H1 (cell line): ENCODE measurements at regions not wholly inside any gene's neighbourhood (a gene's known extent, or its start where the extent isn't known, plus 50 kb on each side); places are given as distances from the start of the nearest gene placed in this dataset.

Experiments used
- CTCF ChIA-PET: fragments of 300-600 bp; sonication (Branson Sonifier 250); formaldehyde crosslinking; loops from one replicate; lab custom pipeline; 2021; ENCODE audit not compliant: partially characterized antibody; lab: Charles Lee
- POLR2A ChIA-PET: fragments of 300-600 bp; sonication (Branson Sonifier 250); formaldehyde crosslinking; loops from one replicate; lab custom pipeline; 2021; ENCODE audit warnings: inconsistent platforms; ENCODE audit not compliant: partially characterized antibody; lab: Charles Lee
- DNase-seq, 2 experiments: peaks; one replicate each; pipeline versions ENCODE4 v3.0.0 to v3.0.0-alpha.2; 2010 to 2022; ENCODE audit warnings: low spot score in 2 of 2, low read depth in 1 of 2, mixed read lengths in 1 of 2
- FAIRE-seq: peaks from 2 replicates; lab custom pipeline; 2011; peaks lifted over from hg19 to GRCh38; lab: Jason Lieb, UNC
- H2AFZ ChIP-seq: 2 replicates; pipeline ENCODE4 v1.8.1; 2012; ENCODE audit warnings: low read length, inconsistent platforms
- H2AK5ac ChIP-seq: 2 replicates; pipeline ENCODE4 v1.6.1; 2013; ENCODE audit warnings: low read depth, low read length
- H2BK120ac ChIP-seq: replicated peaks from 2 replicates; pipeline ENCODE3; 2013; ENCODE audit warnings: low read depth, low read length, inconsistent platforms
- H2BK12ac ChIP-seq: 2 replicates; pipeline ENCODE4 v1.6.1; 2013; ENCODE audit warnings: low read depth, low read length
- H2BK15ac ChIP-seq: 2 replicates; pipeline ENCODE4 v1.6.1; 2013; ENCODE audit warnings: low read length
- H2BK20ac ChIP-seq: 2 replicates; pipeline ENCODE4 v1.6.1; 2013; ENCODE audit warnings: low read length
- H2BK5ac ChIP-seq: 2 replicates; pipeline ENCODE4 v1.6.1; 2013; ENCODE audit warnings: low read depth, low read length
- H3K14ac ChIP-seq: 2 replicates; pipeline ENCODE4 v1.6.1; 2013; ENCODE audit warnings: inconsistent platforms; ENCODE audit not compliant: insufficient read length
- H3K18ac ChIP-seq: 2 replicates; pipeline ENCODE4 v1.6.1; 2013; ENCODE audit warnings: low read length; ENCODE audit errors: extremely low read depth
- H3K23ac ChIP-seq: 2 replicates; pipeline ENCODE4 v1.6.1; 2013; ENCODE audit warnings: inconsistent platforms; ENCODE audit not compliant: insufficient read length
- H3K23me2 ChIP-seq: 2 replicates; pipeline ENCODE4 v1.6.1; 2013; ENCODE audit warnings: low read depth, low read length
- H3K27ac ChIP-seq: 2 replicates; pipeline ENCODE4 v1.6.1; 2011; ENCODE audit warnings: low read depth, low read length, inconsistent platforms
- H3K27me3 ChIP-seq, 4 experiments: replicated peaks in 1 of 4; 1 replicate in 1 of 4; 2 replicates in 3 of 4; pipeline versions ENCODE4 v1.6.1 to v1.8.1; 2011 to 2013; ENCODE audit warnings: low read length in 3 of 4, mild to moderate bottlenecking in 3 of 4, inconsistent platforms in 2 of 4, mixed read lengths in 2 of 4, moderate library complexity in 1 of 4; ENCODE audit not compliant: control insufficient read depth in 3 of 4, insufficient read depth in 3 of 4; ENCODE audit errors: extremely low read depth in 1 of 4
- H3K36me3 ChIP-seq, 4 experiments: 2 replicates each; pipeline versions ENCODE4 v1.6.1 to v1.8.1; 2011 to 2013; ENCODE audit warnings: mild to moderate bottlenecking in 4 of 4, low read length in 3 of 4, moderate library complexity in 2 of 4, control low read depth in 1 of 4, inconsistent platforms in 1 of 4; ENCODE audit not compliant: insufficient read depth in 4 of 4, control insufficient read depth in 2 of 4
- H3K4ac ChIP-seq: replicated peaks from 2 replicates; pipeline ENCODE3; 2013; ENCODE audit warnings: low read length, low read depth, mixed read lengths, inconsistent platforms; ENCODE audit not compliant: insufficient read length
- H3K4me1 ChIP-seq, 4 experiments: replicated peaks in 1 of 4; 1 replicate in 1 of 4; 2 replicates in 3 of 4; pipeline versions ENCODE4 v1.6.1 to v1.8.1; 2011 to 2013; ENCODE audit warnings: low read length in 3 of 4, inconsistent platforms in 2 of 4, mixed read lengths in 1 of 4; ENCODE audit not compliant: insufficient read depth in 4 of 4, control insufficient read depth in 3 of 4
- H3K4me2 ChIP-seq, 2 experiments: 2 replicates each; pipeline versions ENCODE4 v1.6.1 to v1.8.1; 2011 to 2013; ENCODE audit warnings: low read depth in 2 of 2, low read length in 2 of 2, control low read depth in 1 of 2, inconsistent platforms in 1 of 2, mild to moderate bottlenecking in 1 of 2; ENCODE audit not compliant: insufficient read depth in 1 of 2
- H3K4me3 ChIP-seq, 4 experiments: fragments of 200-600, 300-600 bp in 1 of 4; sonication (generic), shearing (Covaris generic), sonication (Bioruptor Twin) in 1 of 4; 2 replicates each; pipeline versions ENCODE4 v1.5.1 to v1.8.1; 2011 to 2016; ENCODE audit warnings: low read length in 4 of 4, low read depth in 3 of 4, control low read depth in 2 of 4, inconsistent platforms in 2 of 4, mild to moderate bottlenecking in 2 of 4, mixed read lengths in 1 of 4, moderate library complexity in 1 of 4; ENCODE audit not compliant: insufficient read depth in 2 of 4; ENCODE audit errors: extremely low read depth in 1 of 4
- H3K56ac ChIP-seq: replicated peaks from 2 replicates; pipeline ENCODE3; 2013; ENCODE audit warnings: low read depth, mild to moderate bottlenecking, mixed read lengths, low read length, inconsistent platforms; ENCODE audit not compliant: insufficient read length
- H3K79me1 ChIP-seq: 2 replicates; pipeline ENCODE4 v1.6.1; 2013; ENCODE audit warnings: low read depth, low read length, control low read depth
- H3K79me2 ChIP-seq, 2 experiments: 2 replicates each; pipeline versions ENCODE4 v1.6.1 to v1.8.1; 2012 to 2013; ENCODE audit warnings: low read length in 2 of 2, mild to moderate bottlenecking in 2 of 2, inconsistent platforms in 1 of 2; ENCODE audit not compliant: insufficient read depth in 2 of 2, control insufficient read depth in 1 of 2
- H3K9ac ChIP-seq, 4 experiments: replicated peaks in 1 of 4; 1 replicate in 1 of 4; 2 replicates in 3 of 4; pipeline versions ENCODE4 v1.6.1 to v1.8.1; 2011 to 2013; ENCODE audit warnings: low read depth in 3 of 4, low read length in 3 of 4, control low read depth in 2 of 4, mild to moderate bottlenecking in 2 of 4, moderate library complexity in 2 of 4, inconsistent platforms in 1 of 4; ENCODE audit errors: extremely low read depth in 1 of 4
- H3K9me3 ChIP-seq, 2 experiments: 2 replicates each; pipeline versions ENCODE4 v1.6.1 to v1.8.1; 2012 to 2013; ENCODE audit warnings: mild to moderate bottlenecking in 2 of 2, moderate library complexity in 2 of 2, control low read depth in 1 of 2, inconsistent platforms in 1 of 2, low read depth in 1 of 2, low read length in 1 of 2, mixed read lengths in 1 of 2; ENCODE audit not compliant: insufficient read depth in 2 of 2
- H4K20me1 ChIP-seq, 2 experiments: replicated peaks in 1 of 2; 2 replicates each; pipeline versions ENCODE3 to v1.8.1; 2011 to 2013; ENCODE audit warnings: inconsistent platforms in 2 of 2, low read length in 2 of 2, mild to moderate bottlenecking in 1 of 2; ENCODE audit not compliant: insufficient read depth in 2 of 2, control insufficient read depth in 1 of 2
- H4K5ac ChIP-seq: 2 replicates; pipeline ENCODE4 v1.6.1; 2013; ENCODE audit warnings: low read length, low read depth, mixed read lengths, inconsistent platforms; ENCODE audit not compliant: insufficient read length
- H4K8ac ChIP-seq: 2 replicates; pipeline ENCODE4 v1.8.0; 2013; ENCODE audit warnings: mild to moderate bottlenecking, moderate library complexity, low read length, inconsistent platforms; ENCODE audit not compliant: insufficient read depth; ENCODE audit errors: extremely low read depth
- H4K91ac ChIP-seq: replicated peaks from 2 replicates; pipeline ENCODE3; 2013; ENCODE audit warnings: low read length, mixed read lengths, inconsistent platforms; ENCODE audit not compliant: insufficient read length
- CHD1 ChIP-seq: IDR thresholded peaks from 2 replicates; pipeline ENCODE4 v1.6.1; 2012; ENCODE audit warnings: low read depth, low read length, improper control_type of control experiment
- CTBP2 ChIP-seq: IDR thresholded peaks from 2 replicates; pipeline ENCODE4 v1.7.0; 2011; ENCODE audit warnings: borderline replicate concordance, mild to moderate bottlenecking, moderate library complexity, mixed read lengths, low read length; ENCODE audit not compliant: insufficient read depth, insufficient read length
- POLR2A ChIP-seq, 2 experiments: IDR thresholded peaks; 1 replicate in 1 of 2; 2 replicates in 1 of 2; pipeline ENCODE4 v1.6.1; 2011; ENCODE audit warnings: low read depth in 2 of 2, low read length in 2 of 2, mild to moderate bottlenecking in 2 of 2; ENCODE audit errors: control extremely low read depth in 1 of 2
- POLR2AphosphoS5 ChIP-seq: IDR thresholded peaks from 2 replicates; pipeline ENCODE4 v1.6.1; 2011; ENCODE audit warnings: low read depth, low read length
- RNF2 ChIP-seq: fragments of 200-900, 300-1000 bp; sonication (generic); IDR thresholded peaks from 2 replicates; pipeline ENCODE4 v1.7.1; 2016; ENCODE audit warnings: borderline replicate concordance, low read depth, mild to moderate bottlenecking, antibody characterized with exemption, low read length; ENCODE audit not compliant: poor library complexity, severe bottlenecking; ENCODE audit errors: missing control alignments
- SIN3A ChIP-seq, 2 experiments: IDR thresholded peaks in 1 of 2; conservative IDR thresholded peaks in 1 of 2; 2 replicates each; pipeline ENCODE4 v1.6.1; 2011 to 2012; ENCODE audit warnings: low read length in 2 of 2, improper control_type of control experiment in 1 of 2, low read depth in 1 of 2, mild to moderate bottlenecking in 1 of 2
- WGBS, 2 experiments: shearing (Covaris generic) in 1 of 2; methylation state at CpG; one replicate each; pipeline versions ENCODE4 v1.1.6 to v1.1.7; 2013 to 2015; ENCODE audit warnings: low lambda C conversion rate in 2 of 2, mixed read lengths in 2 of 2, inconsistent platforms in 1 of 2, low coverage in 1 of 2, missing lambda C conversion rate in 1 of 2; ENCODE audit not compliant: insufficient replicate concordance in 2 of 2, insufficient coverage in 1 of 2, insufficient read length in 1 of 2; ENCODE audit errors: extremely low coverage in 1 of 2, missing lambda C conversion rate in 1 of 2; 5-methylcytosine and 5-hydroxymethylcytosine counted together

DNA sequence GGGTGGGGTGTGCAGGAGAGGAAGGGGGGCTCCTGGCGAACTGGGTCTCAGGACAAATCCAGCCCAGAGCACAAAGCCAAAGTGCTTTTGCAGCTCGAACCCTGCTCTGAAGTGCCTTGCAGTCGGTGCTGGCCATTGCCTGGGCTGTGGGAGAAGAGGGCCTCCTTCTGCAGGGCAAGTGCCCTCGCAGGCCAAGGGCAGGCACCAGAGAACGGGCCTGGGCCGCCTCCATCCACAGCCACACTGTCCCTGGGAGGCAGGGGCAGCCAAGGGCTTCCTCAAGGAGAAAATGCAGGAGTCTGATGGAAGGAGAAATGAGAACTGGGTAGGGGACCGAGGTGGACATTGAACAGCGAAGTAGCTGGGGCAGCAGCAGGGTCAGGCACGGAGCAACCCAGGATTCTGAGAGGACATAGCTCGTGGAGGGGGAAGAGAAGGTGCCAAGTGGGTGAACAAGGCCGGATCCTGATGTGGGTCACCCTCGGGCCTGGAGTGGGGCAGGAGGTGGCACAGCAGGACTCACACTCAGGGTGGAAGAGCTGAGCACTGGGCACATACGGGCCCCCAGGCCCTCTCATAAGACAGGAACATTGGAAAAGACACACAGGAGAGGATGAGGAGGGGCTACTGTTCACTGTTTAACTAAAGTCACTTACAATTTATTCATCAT, 312.8 kb upstream of the SALL3 start:
- CTCF ChIA-PET, result no interaction called here

More for the DNA sequence above, 312.8 kb upstream of the SALL3 start:
- no peak overlapping the region; the same call in 1 of the 2 replicates for H4K8ac ChIP-seq
- H3K79me1 ChIP-seq, result peaks cover 2% of the 10 kb centered on the region; the same call in 1 of the 2 replicates
- H3K9ac ChIP-seq, result no peak overlapping the region
- H2AFZ ChIP-seq, result no peak overlapping the region
- H3K9me3 ChIP-seq, result no peaks in the 10 kb centered on the region
- no peak overlapping the region for H3K4me3 ChIP-seq
- no peaks in the 10 kb centered on the region for H3K36me3 ChIP-seq
- H2BK15ac ChIP-seq, result no peak overlapping the region
- H3K27me3 ChIP-seq, result no peaks in the 10 kb centered on the region; a peak in 1 of 7 replicates
- H3K23ac ChIP-seq, result no peak overlapping the region
- no peak overlapping the region for H4K91ac ChIP-seq
- FAIRE-seq, result no peak
- no peak overlapping the region for H3K27ac ChIP-seq
- no peak overlapping the region for H2BK5ac ChIP-seq
- no peak overlapping the region for H4K5ac ChIP-seq
- H3K4me2 ChIP-seq, result no peak overlapping the region
- no peak overlapping the region; the same call in 1 of the 2 replicates for H3K18ac ChIP-seq
- no peaks in the 10 kb centered on the region for H3K23me2 ChIP-seq
- no peaks in the 10 kb centered on the region for H4K20me1 ChIP-seq
- 85% methylated on average over 11 of the region's 13 CpGs; no CpG with 5 or more reads in 1 of the 2 experiments for WGBS, 2 experiments
- no peak overlapping the region for H3K56ac ChIP-seq
- POLR2A ChIA-PET, result no interaction called here
- no peak for TF ChIP-seq POLR2A (IDR thresholded peaks at IDR 0.05; ENCODE audit: control extremely low read depth in 1 of 2, low read depth in 2 of 2, low read length in 2 of 2)
- TF ChIP-seq POLR2AphosphoS5, result no peak
- TF ChIP-seq SIN3A (conservative IDR thresholded peaks at IDR 0.05 in 1 of 2, IDR thresholded peaks at IDR 0.05 in 1 of 2; ENCODE audit: low read depth in 1 of 2, low read length in 2 of 2), result no peak
- TF ChIP-seq RNF2, result no peak
- TF ChIP-seq CHD1, result no peak
- TF ChIP-seq CTBP2, result no peak
- peaks cover 6 to 13% (median 9%) of the 10 kb centered on the region in 4 experiments for H3K4me1 ChIP-seq
- no peak overlapping the region; the same call in 1 of the 2 replicates for H2BK12ac ChIP-seq
- DNase-seq, result no peak
- no peak overlapping the region for H3K14ac ChIP-seq
- no peak overlapping the region for H2BK20ac ChIP-seq
- no peak overlapping the region for H2AK5ac ChIP-seq
- no peak overlapping the region for H3K4ac ChIP-seq
- H3K79me2 ChIP-seq, result no peaks in the 10 kb centered on the region
- H2BK120ac ChIP-seq, result no peak overlapping the region
